KMS-11 (cell line): ENCODE measurements at regions not wholly inside any gene's neighbourhood (a gene's known extent, or its start where the extent isn't known, plus 50 kb on each side); places are given as distances from the start of the nearest gene placed in this dataset.
"Not testable (repeated sequence)": the region's sequence is repeated elsewhere in the genome, so short reads cannot be mapped to it uniquely, and the experiment has no call there.

Experiments
- H2AFZ ChIP-seq: fragments of 200-600 bp; sonication (generic); 2 replicates; pipeline ENCODE4 v1.6.1; 2016; ENCODE audit warnings: antibody characterized with exemption, mixed run types, low read depth
- H3K27ac ChIP-seq: fragments of 200-600 bp; sonication (generic); 2 replicates; pipeline ENCODE4 v1.6.1; 2016; ENCODE audit warnings: mild to moderate bottlenecking, mixed run types
- H3K27me3 ChIP-seq: fragments of 200-600 bp; sonication (generic); 2 replicates; pipeline ENCODE4 v1.6.1; 2017; ENCODE audit warnings: mild to moderate bottlenecking, low read depth, mixed run types, moderate library complexity; ENCODE audit not compliant: insufficient read depth
- H3K36me3 ChIP-seq: fragments of 200-600 bp; sonication (generic); 2 replicates; pipeline ENCODE4 v1.6.1; 2017; ENCODE audit warnings: mild to moderate bottlenecking, mixed run types; ENCODE audit not compliant: insufficient read depth
- H3K4me1 ChIP-seq: fragments of 200-600 bp; sonication (generic); 2 replicates; pipeline ENCODE4 v1.6.1; 2016; ENCODE audit warnings: mild to moderate bottlenecking, low read depth, mixed run types; ENCODE audit not compliant: poor library complexity, severe bottlenecking
- H3K4me2 ChIP-seq: fragments of 200-600 bp; sonication (generic); 2 replicates; pipeline ENCODE4 v1.7.0; 2016; ENCODE audit warnings: mild to moderate bottlenecking, mixed run types
- H3K4me3 ChIP-seq: fragments of 200-600 bp; sonication (generic); IDR thresholded peaks from 2 replicates; pipeline ENCODE4 v1.6.1; 2017; ENCODE audit warnings: low read depth, low read length, mixed read lengths; ENCODE audit not compliant: insufficient read depth
- H3K79me2 ChIP-seq: fragments of 200-600 bp; sonication (generic); 2 replicates; pipeline ENCODE4 v1.6.1; 2016; ENCODE audit warnings: low read depth, mixed run types; ENCODE audit not compliant: insufficient read depth
- H3K9ac ChIP-seq: fragments of 200-600 bp; sonication (generic); 2 replicates; pipeline ENCODE4 v1.6.1; 2016; ENCODE audit warnings: mild to moderate bottlenecking, mixed run types
- H4K20me1 ChIP-seq: fragments of 200-600 bp; sonication (generic); 2 replicates; pipeline ENCODE4 v1.6.1; 2016; ENCODE audit warnings: mild to moderate bottlenecking, mixed run types; ENCODE audit not compliant: insufficient read depth
- TF ChIP-seq, protein P1 (sequence below): fragments of 200-600 bp; sonication (generic); conservative IDR thresholded peaks from 2 replicates; pipeline ENCODE4 v1.6.1; 2017; ENCODE audit warnings: low read depth, mild to moderate bottlenecking, antibody characterized with exemption, low read length, moderate library complexity, mixed read lengths

DNA sequence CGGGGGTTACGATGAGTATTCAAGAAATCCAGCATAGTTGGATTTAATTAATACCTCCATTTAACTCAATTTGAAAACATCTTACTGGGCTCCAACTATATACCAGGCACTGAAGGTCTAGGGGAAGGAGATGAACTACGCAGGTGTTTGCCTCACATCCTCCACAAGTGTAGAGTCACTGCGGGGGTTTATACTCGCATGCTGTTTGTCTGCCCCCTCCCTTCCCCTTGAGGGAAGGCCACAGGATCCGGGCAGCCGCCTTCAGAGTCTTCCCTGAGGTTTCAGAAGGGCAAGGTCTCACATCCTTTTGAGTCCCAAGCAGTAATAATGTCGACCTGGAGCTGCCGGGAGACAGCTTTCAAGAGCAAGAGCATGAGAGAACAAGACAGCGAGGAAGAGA, 142.4 kb upstream of the GALNT2 start:
- H3K4me3 ChIP-seq: no peak overlapping the region
- no peaks in the 10 kb centered on the region for H3K27me3 ChIP-seq
- H3K4me1 ChIP-seq: no peaks in the 10 kb centered on the region
- no peak overlapping the region for H3K4me2 ChIP-seq
- H4K20me1 ChIP-seq: no peaks in the 10 kb centered on the region; the same call in 1 of the 2 replicates
- H3K9ac ChIP-seq: no peak overlapping the region
- no peak overlapping the region for H2AFZ ChIP-seq
- H3K36me3 ChIP-seq: no peaks in the 10 kb centered on the region
- TF ChIP-seq, protein P1, sequence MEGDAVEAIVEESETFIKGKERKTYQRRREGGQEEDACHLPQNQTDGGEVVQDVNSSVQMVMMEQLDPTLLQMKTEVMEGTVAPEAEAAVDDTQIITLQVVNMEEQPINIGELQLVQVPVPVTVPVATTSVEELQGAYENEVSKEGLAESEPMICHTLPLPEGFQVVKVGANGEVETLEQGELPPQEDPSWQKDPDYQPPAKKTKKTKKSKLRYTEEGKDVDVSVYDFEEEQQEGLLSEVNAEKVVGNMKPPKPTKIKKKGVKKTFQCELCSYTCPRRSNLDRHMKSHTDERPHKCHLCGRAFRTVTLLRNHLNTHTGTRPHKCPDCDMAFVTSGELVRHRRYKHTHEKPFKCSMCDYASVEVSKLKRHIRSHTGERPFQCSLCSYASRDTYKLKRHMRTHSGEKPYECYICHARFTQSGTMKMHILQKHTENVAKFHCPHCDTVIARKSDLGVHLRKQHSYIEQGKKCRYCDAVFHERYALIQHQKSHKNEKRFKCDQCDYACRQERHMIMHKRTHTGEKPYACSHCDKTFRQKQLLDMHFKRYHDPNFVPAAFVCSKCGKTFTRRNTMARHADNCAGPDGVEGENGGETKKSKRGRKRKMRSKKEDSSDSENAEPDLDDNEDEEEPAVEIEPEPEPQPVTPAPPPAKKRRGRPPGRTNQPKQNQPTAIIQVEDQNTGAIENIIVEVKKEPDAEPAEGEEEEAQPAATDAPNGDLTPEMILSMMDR: no peak
- no peak overlapping the region for H3K27ac ChIP-seq
- H3K79me2 ChIP-seq: no peaks in the 10 kb centered on the region

DNA sequence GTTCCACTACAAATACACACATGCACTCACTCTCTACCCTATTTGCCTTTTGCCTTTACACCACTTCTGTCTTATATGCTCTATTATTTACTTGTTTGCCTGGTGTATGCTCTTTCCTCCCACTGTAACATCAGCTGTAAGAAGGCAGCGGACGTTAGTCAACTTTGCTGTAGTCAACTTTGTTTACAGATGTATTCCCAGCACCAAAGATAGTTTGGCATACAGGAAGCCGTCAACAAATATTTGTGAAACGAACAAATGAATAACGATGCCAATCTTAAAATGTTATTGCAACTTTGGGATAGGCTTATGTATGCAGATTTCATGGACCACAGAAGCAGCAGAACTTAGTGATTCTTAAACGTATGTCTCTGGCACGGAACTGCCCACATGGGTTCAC, 138.3 kb upstream of the GALNT2 start:
- H3K4me3 ChIP-seq: no peak overlapping the region
- no peak overlapping the region for H3K9ac ChIP-seq
- H3K4me2 ChIP-seq: no peak overlapping the region
- H3K79me2 ChIP-seq: no peaks in the 10 kb centered on the region
- no peaks in the 10 kb centered on the region for H4K20me1 ChIP-seq
- H3K27me3 ChIP-seq: no peaks in the 10 kb centered on the region
- no peaks in the 10 kb centered on the region for H3K36me3 ChIP-seq
- H3K27ac ChIP-seq: no peak overlapping the region
- H3K4me1 ChIP-seq: no peaks in the 10 kb centered on the region
- H2AFZ ChIP-seq: no peak overlapping the region
- TF ChIP-seq, protein P1: no peak

DNA sequence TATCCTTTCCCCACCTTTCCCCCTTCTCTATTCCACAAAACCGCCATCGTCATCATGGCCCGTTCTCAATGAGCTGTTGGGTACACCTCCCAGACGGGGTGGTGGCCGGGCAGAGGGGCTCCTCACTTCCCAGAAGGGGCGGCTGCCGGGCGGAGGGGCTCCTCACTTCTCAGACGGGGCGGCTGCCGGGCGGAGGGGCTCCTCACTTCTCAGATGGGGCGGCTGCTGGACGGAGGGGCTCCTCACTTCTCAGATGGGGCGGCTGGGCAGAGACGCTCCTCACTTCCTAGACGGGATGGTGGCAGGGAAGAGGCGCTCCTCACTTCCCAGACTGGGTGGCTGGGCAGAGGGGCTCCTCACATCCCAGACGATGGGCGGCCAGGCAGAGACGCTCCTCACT, 135.3 kb upstream of the GALNT2 start:
- H3K9ac ChIP-seq, H4K20me1 ChIP-seq, H3K4me3 ChIP-seq, H2AFZ ChIP-seq, H3K27me3 ChIP-seq, H3K27ac ChIP-seq, H3K4me2 ChIP-seq, H3K36me3 ChIP-seq, H3K79me2 ChIP-seq: not testable (repeated sequence)
- H3K4me1 ChIP-seq: peaks cover 16% of the 10 kb centered on the region

DNA sequence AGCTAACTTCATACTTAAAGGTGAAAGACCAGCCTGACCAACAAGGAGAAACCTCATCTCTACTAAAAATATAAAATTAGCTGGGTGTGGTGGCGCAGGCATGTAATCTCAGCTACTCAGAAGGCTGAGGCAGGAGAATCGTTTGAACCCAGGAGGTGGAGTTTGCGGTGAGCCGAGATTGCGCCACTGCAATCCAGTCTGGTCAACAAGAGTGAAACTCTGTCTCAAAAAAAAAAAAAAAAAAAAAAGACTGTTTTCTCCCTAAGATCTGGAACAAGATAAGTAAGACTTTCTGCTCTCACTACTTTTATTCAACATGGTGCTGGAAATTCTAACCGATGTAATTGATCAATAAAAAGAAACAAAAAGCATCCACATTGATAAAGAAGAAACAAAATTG, 131.9 kb upstream of the GALNT2 start:
- not testable (repeated sequence) for H3K27me3 ChIP-seq, H4K20me1 ChIP-seq, H3K9ac ChIP-seq, H2AFZ ChIP-seq, H3K79me2 ChIP-seq, H3K36me3 ChIP-seq
- Histone ChIP-seq H3K4me3 (peak overlapping the region; percentile 36), H3K27ac (peak overlapping the region; percentile 1; the same call in 1 of the 2 replicates), H3K4me1 (peaks cover 16% of the 10 kb centered on the region), H3K4me2 (peak overlapping the region; percentile 14; the same call in 1 of the 2 replicates)

DNA sequence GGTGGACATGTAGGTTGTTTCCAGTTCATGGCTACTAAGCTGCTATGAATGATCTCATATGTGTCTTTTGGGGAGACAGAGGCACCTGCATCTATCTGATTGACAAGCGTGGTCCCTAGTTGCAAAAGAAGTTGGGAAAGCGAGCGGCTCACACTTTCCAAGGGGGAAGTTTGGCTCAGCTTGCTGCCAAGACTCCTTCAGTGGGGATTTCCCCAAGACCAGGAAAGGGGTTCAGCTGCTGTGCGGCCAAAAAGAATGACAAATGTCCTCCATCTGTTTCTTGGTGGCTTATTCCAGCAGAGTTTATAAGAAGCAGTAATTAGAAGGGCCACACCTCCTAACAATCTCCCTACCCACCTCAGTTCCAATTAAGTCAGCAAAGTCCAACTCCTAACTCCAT, 128.5 kb upstream of the GALNT2 start:
- TF ChIP-seq, protein P1: no peak
- H3K27me3 ChIP-seq: no peaks in the 10 kb centered on the region
- H3K27ac ChIP-seq: no peak overlapping the region
- no peaks in the 10 kb centered on the region for H3K79me2 ChIP-seq
- H3K4me2 ChIP-seq: no peak overlapping the region
- no peaks in the 10 kb centered on the region for H3K36me3 ChIP-seq
- H2AFZ ChIP-seq: no peak overlapping the region
- H3K4me1 ChIP-seq: peaks cover 16% of the 10 kb centered on the region
- H3K9ac ChIP-seq: no peak overlapping the region
- no peaks in the 10 kb centered on the region for H4K20me1 ChIP-seq
- no peak overlapping the region for H3K4me3 ChIP-seq
